H1 (cell line): ENCODE measurements at regions not wholly inside any gene's neighbourhood (a gene's known extent, or its start where the extent isn't known, plus 50 kb on each side); places are given as distances from the start of the nearest gene placed in this dataset.

ENCODE experiments used
- CHD7 ChIP-seq: fragments of 300-600 bp; sonication (generic); IDR thresholded peaks from 2 replicates; pipeline ENCODE4 v1.7.1; 2012; ENCODE audit warnings: low read length, moderate library complexity, mild to moderate bottlenecking, inconsistent platforms; ENCODE audit not compliant: insufficient replicate concordance

- no peak for TF ChIP-seq CHD7
Observed at GRCh38 chr2:179332903-179333302, 68.3 kb upstream of the SESTD1 start (continued).
